ENCODE measurements at regions not wholly inside any gene's neighbourhood (a gene's known extent, or its start where the extent isn't known, plus 50 kb on each side); places are given as distances from the start of the nearest gene placed in this dataset.

DNA sequence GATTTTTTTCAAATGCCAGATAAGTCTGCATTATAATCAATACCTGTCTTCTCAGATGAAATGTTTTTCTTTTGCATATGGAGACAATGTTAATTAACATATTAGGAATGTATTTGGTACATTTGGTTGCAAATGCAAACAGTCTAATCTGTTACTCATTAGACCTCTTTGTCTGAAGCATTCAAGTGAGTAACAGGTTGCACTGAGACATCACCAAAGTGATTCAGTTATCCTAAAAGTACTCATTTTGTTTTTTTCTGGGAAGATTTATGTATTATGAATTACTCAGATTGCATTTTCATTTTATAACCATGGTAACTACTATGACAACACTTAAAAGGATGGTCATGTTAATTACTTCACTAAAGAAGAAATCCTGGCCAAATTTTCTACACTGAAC is 513.6 kb downstream of the HTR7 start:
- TF ChIP-seq, protein P1, sequence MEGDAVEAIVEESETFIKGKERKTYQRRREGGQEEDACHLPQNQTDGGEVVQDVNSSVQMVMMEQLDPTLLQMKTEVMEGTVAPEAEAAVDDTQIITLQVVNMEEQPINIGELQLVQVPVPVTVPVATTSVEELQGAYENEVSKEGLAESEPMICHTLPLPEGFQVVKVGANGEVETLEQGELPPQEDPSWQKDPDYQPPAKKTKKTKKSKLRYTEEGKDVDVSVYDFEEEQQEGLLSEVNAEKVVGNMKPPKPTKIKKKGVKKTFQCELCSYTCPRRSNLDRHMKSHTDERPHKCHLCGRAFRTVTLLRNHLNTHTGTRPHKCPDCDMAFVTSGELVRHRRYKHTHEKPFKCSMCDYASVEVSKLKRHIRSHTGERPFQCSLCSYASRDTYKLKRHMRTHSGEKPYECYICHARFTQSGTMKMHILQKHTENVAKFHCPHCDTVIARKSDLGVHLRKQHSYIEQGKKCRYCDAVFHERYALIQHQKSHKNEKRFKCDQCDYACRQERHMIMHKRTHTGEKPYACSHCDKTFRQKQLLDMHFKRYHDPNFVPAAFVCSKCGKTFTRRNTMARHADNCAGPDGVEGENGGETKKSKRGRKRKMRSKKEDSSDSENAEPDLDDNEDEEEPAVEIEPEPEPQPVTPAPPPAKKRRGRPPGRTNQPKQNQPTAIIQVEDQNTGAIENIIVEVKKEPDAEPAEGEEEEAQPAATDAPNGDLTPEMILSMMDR (IDR thresholded peaks at IDR 0.05 in 4 of 5, conservative IDR thresholded peaks at IDR 0.05 in 1 of 5): no peak
- no peak for TF ChIP-seq POLR2A (IDR thresholded peaks at IDR 0.05)

Data from gastrocnemius medialis (tissue), 4 donors.